ENCODE measurements at regions not wholly inside any gene's neighbourhood (a gene's known extent, or its start where the extent isn't known, plus 50 kb on each side); places are given as distances from the start of the nearest gene placed in this dataset.

DNA sequence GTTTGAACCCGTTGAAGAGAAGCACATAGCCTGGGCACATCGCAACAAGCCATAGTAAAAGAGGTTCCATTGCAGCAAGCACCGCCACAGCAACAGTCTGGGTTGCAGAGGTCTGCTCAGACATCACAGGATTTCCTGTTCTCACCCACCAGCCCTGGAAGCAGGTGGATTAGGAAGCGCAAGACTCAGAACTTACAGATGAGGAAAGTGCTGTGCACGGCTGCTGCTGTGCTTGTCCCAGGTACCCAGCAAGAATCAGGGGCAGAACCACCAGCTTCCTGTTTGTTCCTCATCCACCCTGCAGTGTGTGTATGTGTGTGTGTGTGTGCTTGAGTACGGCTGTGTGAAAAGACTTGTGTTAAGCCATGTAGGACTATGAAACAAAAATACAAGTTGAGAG, 124.7 kb upstream of the IRX2 start:
- TF ChIP-seq CTCF (IDR thresholded peaks at IDR 0.05; ENCODE audit: low read depth, low read length), result no peak
- no peak overlapping the region for H3K4me3 ChIP-seq (ENCODE audit: low read depth, low read length)
- in situ Hi-C loops (cut with HindIII; ENCODE audit: low sequenced_read_pairs), result no loop called here
- no peak for DNase-seq (ENCODE audit: low read depth, low spot score)

GRCh38 chr5:2874099-2874498, 122.6 kb upstream of the IRX2 start:
- no peak for TF ChIP-seq CTCF (IDR thresholded peaks at IDR 0.05; ENCODE audit: low read depth, low read length)
- H3K4me3 ChIP-seq (ENCODE audit: low read depth, low read length), result no peak overlapping the region
- in situ Hi-C loops (cut with HindIII; ENCODE audit: low sequenced_read_pairs), result no loop called here
- no peak for DNase-seq (ENCODE audit: low read depth, low spot score)

- H3K4me3 ChIP-seq (ENCODE audit: low read depth, low read length), result no peak overlapping the region
- no peak for DNase-seq (ENCODE audit: low read depth, low spot score)
- in situ Hi-C loops (cut with HindIII; ENCODE audit: low sequenced_read_pairs), result no loop called here
- TF ChIP-seq CTCF (IDR thresholded peaks at IDR 0.05; ENCODE audit: low read depth, low read length), result no peak
Observed at GRCh38 chr5:2872676-2873075, 121.2 kb upstream of the IRX2 start.

DNA sequence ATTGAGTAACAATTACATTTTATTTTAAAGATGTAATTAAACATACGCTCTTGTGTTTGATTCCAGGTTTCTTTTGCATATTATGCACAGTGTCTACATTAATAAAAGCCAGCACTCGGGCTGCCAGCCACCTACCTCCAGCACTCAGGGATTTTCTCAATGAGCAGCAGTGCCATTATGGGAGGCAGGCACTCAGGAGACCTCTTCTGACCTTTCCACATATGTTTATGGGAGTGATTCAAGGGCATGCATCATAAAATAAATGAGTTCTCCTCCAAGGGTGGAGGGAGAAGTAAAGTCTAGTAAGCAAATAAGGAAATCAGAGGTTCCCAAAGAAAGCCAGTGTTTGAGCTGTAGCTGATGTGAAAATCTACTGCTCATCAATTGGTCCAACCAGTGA, 119.8 kb upstream of the IRX2 start:
- no peak for DNase-seq (ENCODE audit: low read depth, low spot score)
- H3K4me3 ChIP-seq (ENCODE audit: low read depth, low read length), result no peak overlapping the region
- no peak for TF ChIP-seq CTCF (IDR thresholded peaks at IDR 0.05; ENCODE audit: low read depth, low read length)
- in situ Hi-C loops (cut with HindIII; ENCODE audit: low sequenced_read_pairs), result no loop called here

GRCh38 chr5:2869471-2869870, 118.0 kb upstream of the IRX2 start:
- H3K4me3 ChIP-seq (ENCODE audit: low read depth, low read length), result no peak overlapping the region
- TF ChIP-seq CTCF (IDR thresholded peaks at IDR 0.05; ENCODE audit: low read depth, low read length), result no peak
- in situ Hi-C loops (cut with HindIII; ENCODE audit: low sequenced_read_pairs), result no loop called here
- no peak for DNase-seq (ENCODE audit: low read depth, low spot score)

DNA sequence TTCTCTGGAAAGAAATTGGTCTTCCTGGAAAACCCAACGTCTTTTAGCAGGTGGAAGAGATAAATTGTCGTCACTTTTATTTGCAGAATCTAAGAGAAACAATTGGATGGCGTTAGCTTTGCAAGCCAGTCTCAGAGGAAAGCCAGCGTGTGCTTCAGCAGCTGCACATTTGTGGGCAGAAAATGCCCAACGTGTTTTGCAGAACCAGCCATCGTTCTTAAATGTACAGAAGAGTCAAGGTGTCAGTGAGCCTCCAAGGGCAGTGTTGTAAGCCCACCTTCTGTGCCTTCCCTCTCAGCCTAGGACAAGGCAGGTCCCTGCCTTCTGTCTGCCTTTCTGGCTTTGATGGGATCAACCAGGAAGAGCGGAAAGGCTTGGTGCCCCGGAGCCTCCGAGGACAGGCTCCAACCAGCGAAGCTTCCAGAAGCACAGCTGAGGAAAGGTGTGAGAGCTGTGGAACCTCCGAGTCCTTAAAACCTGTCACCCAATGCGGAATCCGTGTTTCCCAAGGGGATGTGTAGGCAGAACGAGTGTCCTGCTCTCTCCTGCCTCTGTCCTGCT, 116.0 kb upstream of the IRX2 start:
- no peak for DNase-seq (ENCODE audit: low read depth, low spot score)
- in situ Hi-C loops (cut with HindIII; ENCODE audit: low sequenced_read_pairs), result no loop called here
- no peak for TF ChIP-seq CTCF (IDR thresholded peaks at IDR 0.05; ENCODE audit: low read depth, low read length)
- H3K4me3 ChIP-seq (ENCODE audit: low read depth, low read length), result no peak overlapping the region

Data from astrocyte of the spinal cord (primary cell).